Epithelial cell of esophagus (primary cell): ENCODE measurements at regions not wholly inside any gene's neighbourhood (a gene's known extent, or its start where the extent isn't known, plus 50 kb on each side); places are given as distances from the start of the nearest gene placed in this dataset.
"Not testable (repeated sequence)": the region's sequence is repeated elsewhere in the genome, so short reads cannot be mapped to it uniquely, and the experiment has no call there.

Experiments
- DNase-seq: peaks from one replicate; pipeline ENCODE4 v3.0.0; 2010; ENCODE audit warnings: low read depth
- H3K4me3 ChIP-seq: 2 replicates; pipeline ENCODE4 v1.5.1; 2011; ENCODE audit warnings: mild to moderate bottlenecking, low read length, control low read depth
- CTCF ChIP-seq: IDR thresholded peaks from 2 replicates; pipeline ENCODE4 v1.5.1; 2011; ENCODE audit warnings: low read depth, mild to moderate bottlenecking, low read length, control low read depth, inconsistent platforms; ENCODE audit not compliant: insufficient read depth; ENCODE audit errors: missing control alignments

- no peak overlapping the region for H3K4me3 ChIP-seq
- no peak for TF ChIP-seq CTCF
- no peak for DNase-seq
Measured at GRCh38 chr4:72205298-72205697, 173.5 kb downstream of the NPFFR2 start.

GRCh38 chr4:72205831-72206230, 174.0 kb downstream of the NPFFR2 start:
- peak; percentile 22 for DNase-seq

GRCh38 chr4:72207196-72207595, 175.4 kb downstream of the NPFFR2 start:
- no peak for DNase-seq
- no peak overlapping the region for H3K4me3 ChIP-seq

More at GRCh38 chr4:72205831-72206230, 174.0 kb downstream of the NPFFR2 start:
- no peak for TF ChIP-seq CTCF
- H3K4me3 ChIP-seq: no peak overlapping the region

GRCh38 chr4:72208421-72209075, 176.7 kb downstream of the NPFFR2 start:
- TF ChIP-seq CTCF: no peak
- no peak overlapping the region for H3K4me3 ChIP-seq
- DNase-seq: peak; percentile 72

More at GRCh38 chr4:72207196-72207595, 175.4 kb downstream of the NPFFR2 start:
- no peak for TF ChIP-seq CTCF

GRCh38 chr4:72209600-72209999, 177.8 kb downstream of the NPFFR2 start:
- H3K4me3 ChIP-seq: no peak overlapping the region
- TF ChIP-seq CTCF: no peak
- peak; percentile 87 for DNase-seq

- DNase-seq, H3K4me3 ChIP-seq: not testable (repeated sequence)
Measured at GRCh38 chr4:72213763-72214162, 182.0 kb downstream of the NPFFR2 start.

- DNase-seq: no peak
- no peak for TF ChIP-seq CTCF
- H3K4me3 ChIP-seq: no peak overlapping the region
Measured at GRCh38 chr4:72215198-72215597, 183.4 kb downstream of the NPFFR2 start.
